ENCODE measurements at regions not wholly inside any gene's neighbourhood (a gene's known extent, or its start where the extent isn't known, plus 50 kb on each side); places are given as distances from the start of the nearest gene placed in this dataset.

- ChIA-PET CTCF (no interaction called here), POLR2A (no interaction called here)
- intact Hi-C loops (cut with micrococcal nuclease) = no loop called here
- Mint-ChIP-seq H3K27ac (no peak overlapping the region), H3K4me1 (ENCODE audit: low read depth) (no peaks in the 10 kb centered on the region), H3K36me3 (ENCODE audit: low read depth) (no peaks in the 10 kb centered on the region), H3K4me3 (no peak overlapping the region), H3K27me3 (peaks cover 4% of the 10 kb centered on the region), H3K9me3 (no peaks in the 10 kb centered on the region)
- TF ChIP-seq CTCF (IDR thresholded peaks at IDR 0.05) = no peak
- no peak for DNase-seq
- ATAC-seq = no peak
These were observed 184.2 kb downstream of the ENGASE start for GRCh38 chr17:79258843-79259242.

GRCh38 chr17:79258041-79258440 is 183.4 kb downstream of the ENGASE start:
- ATAC-seq = no peak

GRCh38 chr17:79255926-79256585 is 181.4 kb downstream of the ENGASE start:
- POLR2A ChIA-PET = no interaction called here
- no peak for DNase-seq
- H3K4me3 Mint-ChIP-seq = no peak overlapping the region
- H3K9me3 Mint-ChIP-seq = no peaks in the 10 kb centered on the region
- intact Hi-C loops (cut with micrococcal nuclease) = no loop called here
- no peak for TF ChIP-seq CTCF (IDR thresholded peaks at IDR 0.05)
- CTCF ChIA-PET = no interaction called here
- no peak overlapping the region for H3K27ac Mint-ChIP-seq
- H3K36me3 Mint-ChIP-seq (ENCODE audit: low read depth) = no peaks in the 10 kb centered on the region
- H3K4me1 Mint-ChIP-seq (ENCODE audit: low read depth) = no peaks in the 10 kb centered on the region
- peaks cover 20% of the 10 kb centered on the region for H3K27me3 Mint-ChIP-seq
- ATAC-seq = no peak

More at GRCh38 chr17:79258041-79258440, 183.4 kb downstream of the ENGASE start:
- POLR2A ChIA-PET = no interaction called here
- H3K27ac Mint-ChIP-seq = no peak overlapping the region
- TF ChIP-seq CTCF (IDR thresholded peaks at IDR 0.05) = no peak
- intact Hi-C loops (cut with micrococcal nuclease) = no loop called here
- no peaks in the 10 kb centered on the region for H3K4me1 Mint-ChIP-seq (ENCODE audit: low read depth)
- no peak for DNase-seq
- H3K9me3 Mint-ChIP-seq = no peaks in the 10 kb centered on the region
- CTCF ChIA-PET = no interaction called here
- peaks cover 5% of the 10 kb centered on the region for H3K27me3 Mint-ChIP-seq
- no peak overlapping the region for H3K4me3 Mint-ChIP-seq
- H3K36me3 Mint-ChIP-seq (ENCODE audit: low read depth) = no peaks in the 10 kb centered on the region

- DNase-seq (no peak), ATAC-seq (no peak)
- POLR2A ChIA-PET = no interaction called here
- Mint-ChIP-seq H3K36me3 (ENCODE audit: low read depth) (no peaks in the 10 kb centered on the region), H3K4me1 (ENCODE audit: low read depth) (no peaks in the 10 kb centered on the region), H3K4me3 (no peak overlapping the region), H3K9me3 (no peaks in the 10 kb centered on the region), H3K27me3 (peaks cover 21% of the 10 kb centered on the region), H3K27ac (no peak overlapping the region)
- intact Hi-C loops (cut with micrococcal nuclease) = no loop called here
- TF ChIP-seq CTCF (IDR thresholded peaks at IDR 0.05) = no peak
- CTCF ChIA-PET = interaction anchor here (0.5 kb wide), 1 partner anchor 48 kb away, joined by 3 read pairs; no protein-coding TSS in a partner anchor
These were observed 180.8 kb downstream of the ENGASE start for GRCh38 chr17:79255456-79255855.

- DNase-seq = no peak
- H3K36me3 Mint-ChIP-seq (ENCODE audit: low read depth) = no peaks in the 10 kb centered on the region
- ATAC-seq = no peak
- intact Hi-C loops (cut with micrococcal nuclease) = no loop called here
- no peak overlapping the region for H3K4me3 Mint-ChIP-seq
- H3K9me3 Mint-ChIP-seq = no peaks in the 10 kb centered on the region
- H3K27ac Mint-ChIP-seq = no peak overlapping the region
- H3K27me3 Mint-ChIP-seq = peaks cover 22% of the 10 kb centered on the region
- no peaks in the 10 kb centered on the region for H3K4me1 Mint-ChIP-seq (ENCODE audit: low read depth)
- TF ChIP-seq CTCF (IDR thresholded peaks at IDR 0.05) = no peak
- ChIA-PET CTCF (interaction anchor here (0.5 kb wide), 1 partner anchor 49 kb away, joined by 3 read pairs; no protein-coding TSS in a partner anchor), POLR2A (no interaction called here)
These were observed 180.4 kb downstream of the ENGASE start for GRCh38 chr17:79255046-79255445.
